ENCODE measurements at regions not wholly inside any gene's neighbourhood (a gene's known extent, or its start where the extent isn't known, plus 50 kb on each side); places are given as distances from the start of the nearest gene placed in this dataset. TPM values are rescaled to one million over a fixed set of nuclear protein-coding genes. Genes with fewer than 3 reads are reported as not detected.

GRCh38 chr2:15997728-15998280 lies 57.5 kb downstream of the MYCN start:
- 96 to 97% methylated on average over 2 of the region's 2 CpGs for WGBS, 2 donors
- H3K27me3 ChIP-seq (ENCODE audit: control insufficient read depth in 3 of 3, insufficient read depth in 3 of 3, low read length in 2 of 3): no peaks in the 10 kb centered on the region
- ATAC-seq (ENCODE audit: insufficient read depth, low FRiP score) (no peak), DNase-seq (no peak)
- H3K4me1 ChIP-seq (ENCODE audit: control insufficient read depth in 5 of 5, insufficient read depth in 5 of 5, low read length in 5 of 5): no peaks in the 10 kb centered on the region
- H3K9me3 ChIP-seq (ENCODE audit: control insufficient read depth in 4 of 4, insufficient read depth in 3 of 4, low read length in 3 of 4): no peaks in the 10 kb centered on the region
- no peak overlapping the region for H3K9ac ChIP-seq (ENCODE audit: insufficient read depth in 1 of 2, low read length in 2 of 2)
- H3K36me3 ChIP-seq (ENCODE audit: control insufficient read depth in 4 of 4, insufficient read depth in 4 of 4, low read length in 4 of 4): no peaks in the 10 kb centered on the region
- no peak overlapping the region for H3K4me3 ChIP-seq
- no peak overlapping the region for H3K27ac ChIP-seq (ENCODE audit: low read depth in 1 of 2, low read length in 1 of 2)
- TF ChIP-seq CTCF (IDR thresholded peaks at IDR 0.05; ENCODE audit: control extremely low read depth, extremely low read depth): no peak

GRCh38 chr2:15996536-15997423 lies 56.4 kb downstream of the MYCN start:
- ATAC-seq (ENCODE audit: insufficient read depth, low FRiP score) (no peak), DNase-seq (no peak)
- Histone ChIP-seq H3K27ac (ENCODE audit: low read depth in 1 of 2, low read length in 1 of 2) (no peak overlapping the region), H3K9ac (ENCODE audit: insufficient read depth in 1 of 2, low read length in 2 of 2) (no peak overlapping the region), H3K27me3 (ENCODE audit: control insufficient read depth in 3 of 3, insufficient read depth in 3 of 3, low read length in 2 of 3) (no peaks in the 10 kb centered on the region), H3K9me3 (ENCODE audit: control insufficient read depth in 4 of 4, insufficient read depth in 3 of 4, low read length in 3 of 4) (no peaks in the 10 kb centered on the region), H3K4me1 (ENCODE audit: control insufficient read depth in 5 of 5, insufficient read depth in 5 of 5, low read length in 5 of 5) (no peaks in the 10 kb centered on the region), H3K4me3 (no peak overlapping the region), H3K36me3 (ENCODE audit: control insufficient read depth in 4 of 4, insufficient read depth in 4 of 4, low read length in 4 of 4) (no peaks in the 10 kb centered on the region)
- WGBS, 2 donors: 68 to 81% methylated on average over 10 of the region's 10 CpGs
- TF ChIP-seq CTCF (IDR thresholded peaks at IDR 0.05; ENCODE audit: control extremely low read depth, extremely low read depth): no peak

Small RNA genes lying in the stretch of these regions (small RNA-seq; reads per million reads assigned to genes)
- not detected for gene AC174048.1 (ENCODE audit: low replicate concordance)
- not detected for gene RF00561 (ENCODE audit: low replicate concordance)
